Hepatocyte (in vitro differentiated cells): ENCODE measurements at regions not wholly inside any gene's neighbourhood (a gene's known extent, or its start where the extent isn't known, plus 50 kb on each side); places are given as distances from the start of the nearest gene placed in this dataset.

ENCODE experiments used
- DNase-seq: peaks from one replicate; pipeline ENCODE4 v3.0.0-alpha.2; 2016; ENCODE audit warnings: low spot score
- H2AFZ ChIP-seq: fragments of 200-600 bp; sonication (generic); 2 replicates; pipeline ENCODE4 v1.6.0; 2016; ENCODE audit warnings: antibody characterized with exemption, mild to moderate bottlenecking
- H3K27ac ChIP-seq: fragments of 200-600 bp; sonication (generic); 2 replicates; pipeline ENCODE4 v1.5.1; 2016; ENCODE audit warnings: mild to moderate bottlenecking
- H3K27me3 ChIP-seq: fragments of 200-600 bp; sonication (generic); 2 replicates; pipeline ENCODE4 v1.6.1; 2016
- H3K36me3 ChIP-seq: fragments of 200-600 bp; sonication (generic); replicated peaks from 2 replicates; pipeline ENCODE4 v1.5.1; 2016; ENCODE audit warnings: low read depth; ENCODE audit not compliant: insufficient read depth
- H3K4me1 ChIP-seq: fragments of 200-600 bp; sonication (generic); 2 replicates; pipeline ENCODE4 v1.5.1; 2016; ENCODE audit warnings: mild to moderate bottlenecking, moderate library complexity; ENCODE audit not compliant: insufficient read depth
- H3K4me2 ChIP-seq: fragments of 200-600 bp; sonication (generic); 2 replicates; pipeline ENCODE4 v1.6.0; 2016
- H3K4me3 ChIP-seq: fragments of 200-600 bp; sonication (generic); 2 replicates; pipeline ENCODE4 v1.5.1; 2016; ENCODE audit warnings: mild to moderate bottlenecking
- H3K79me2 ChIP-seq: fragments of 200-600 bp; sonication (generic); 2 replicates; pipeline ENCODE4 v1.6.0; 2017; ENCODE audit warnings: mild to moderate bottlenecking
- H3K9me2 ChIP-seq: fragments of 200-600 bp; sonication (generic); replicated peaks from 2 replicates; pipeline ENCODE4 v1.6.0; 2017; ENCODE audit warnings: mild to moderate bottlenecking; ENCODE audit not compliant: insufficient read depth
- H3K9me3 ChIP-seq: fragments of 200-600 bp; sonication (generic); 2 replicates; pipeline ENCODE4 v1.5.1; 2016; ENCODE audit warnings: low read depth, mild to moderate bottlenecking
- H4K20me1 ChIP-seq: fragments of 200-600 bp; sonication (generic); 2 replicates; pipeline ENCODE4 v1.6.0; 2016; ENCODE audit warnings: mild to moderate bottlenecking; ENCODE audit not compliant: insufficient read depth, poor library complexity, severe bottlenecking
- CTCF ChIP-seq: fragments of 200-600 bp; sonication (generic); IDR thresholded peaks from 2 replicates; pipeline ENCODE4 v1.5.1; 2016; ENCODE audit warnings: antibody characterized with exemption, mild to moderate bottlenecking; ENCODE audit not compliant: poor library complexity
- EZH2 ChIP-seq: fragments of 200-600 bp; sonication (generic); IDR thresholded peaks from 2 replicates; pipeline ENCODE4 v1.6.1; 2016; ENCODE audit warnings: antibody characterized with exemption, mild to moderate bottlenecking, borderline replicate concordance
- EZH2phosphoT487 ChIP-seq: fragments of 200-600 bp; sonication (generic); IDR thresholded peaks from one replicate; pipeline ENCODE4 v1.6.1; 2018; ENCODE audit warnings: antibody characterized with exemption, mild to moderate bottlenecking, low read depth, moderate library complexity; ENCODE audit not compliant: unreplicated experiment, severe bottlenecking
- WGBS: methylation state at CpG from one replicate; pipeline ENCODE4 v1.1.6; 2016; ENCODE audit warnings: low lambda C conversion rate; ENCODE audit errors: missing lambda C conversion rate; 5-methylcytosine and 5-hydroxymethylcytosine counted together

GRCh38 chr6:138594758-138595140 lies 95.5 kb upstream of the NHSL1 start:
- Histone ChIP-seq H3K4me3 (no peak overlapping the region), H2AFZ (no peak overlapping the region), H3K4me2 (no peak overlapping the region), H3K79me2 (no peaks in the 10 kb centered on the region), H3K9me3 (no peaks in the 10 kb centered on the region), H3K27ac (no peak overlapping the region), H3K9me2 (no peaks in the 10 kb centered on the region), H3K27me3 (no peaks in the 10 kb centered on the region), H4K20me1 (no peaks in the 10 kb centered on the region), H3K36me3 (no peaks in the 10 kb centered on the region), H3K4me1 (peaks cover 15% of the 10 kb centered on the region)
- no peak for TF ChIP-seq CTCF
- TF ChIP-seq EZH2phosphoT487 = no peak
- TF ChIP-seq EZH2 = no peak
- DNase-seq = no peak
- 72% methylated on average over 4 of the region's 4 CpGs for WGBS

- Histone ChIP-seq H3K4me3 (no peak overlapping the region), H2AFZ (no peak overlapping the region), H3K4me2 (no peak overlapping the region), H3K27ac (no peak overlapping the region), H4K20me1 (no peaks in the 10 kb centered on the region), H3K9me2 (no peaks in the 10 kb centered on the region), H3K79me2 (no peaks in the 10 kb centered on the region), H3K27me3 (no peaks in the 10 kb centered on the region), H3K9me3 (no peaks in the 10 kb centered on the region), H3K36me3 (no peaks in the 10 kb centered on the region), H3K4me1 (peaks cover 15% of the 10 kb centered on the region)
- WGBS = 51% methylated on average over 5 of the region's 5 CpGs
- no peak for DNase-seq
- TF ChIP-seq EZH2 (no peak), EZH2phosphoT487 (no peak), CTCF (no peak)
Measured at GRCh38 chr6:138596126-138596525, 96.8 kb upstream of the NHSL1 start.

- TF ChIP-seq CTCF = no peak
- no peak for TF ChIP-seq EZH2phosphoT487
- TF ChIP-seq EZH2 = no peak
- 67% methylated on average over 11 of the region's 11 CpGs for WGBS
- Histone ChIP-seq H3K9me2 (no peaks in the 10 kb centered on the region), H4K20me1 (no peaks in the 10 kb centered on the region), H3K36me3 (no peaks in the 10 kb centered on the region), H3K27me3 (no peaks in the 10 kb centered on the region), H3K79me2 (no peaks in the 10 kb centered on the region), H3K4me3 (no peak overlapping the region), H3K27ac (no peak overlapping the region), H3K4me2 (peak overlapping the region; percentile 27), H3K4me1 (peaks cover 15% of the 10 kb centered on the region), H2AFZ (no peak overlapping the region), H3K9me3 (no peaks in the 10 kb centered on the region)
- no peak for DNase-seq
Measured at GRCh38 chr6:138596591-138596990, 97.3 kb upstream of the NHSL1 start.

- Histone ChIP-seq H3K4me2 (no peak overlapping the region), H3K27me3 (no peaks in the 10 kb centered on the region), H2AFZ (no peak overlapping the region), H3K4me1 (peaks cover 15% of the 10 kb centered on the region), H3K79me2 (no peaks in the 10 kb centered on the region), H4K20me1 (no peaks in the 10 kb centered on the region), H3K9me2 (no peaks in the 10 kb centered on the region), H3K4me3 (no peak overlapping the region), H3K36me3 (no peaks in the 10 kb centered on the region), H3K27ac (no peak overlapping the region), H3K9me3 (no peaks in the 10 kb centered on the region)
- no peak for DNase-seq
- TF ChIP-seq CTCF (no peak), EZH2 (no peak), EZH2phosphoT487 (no peak)
- 97% methylated on average over 7 of the region's 7 CpGs for WGBS
Measured at GRCh38 chr6:138597336-138597735, 98.0 kb upstream of the NHSL1 start.
